CD4-positive, CD25-positive, alpha-beta regulatory T cell (primary cell): ENCODE measurements at regions not wholly inside any gene's neighbourhood (a gene's known extent, or its start where the extent isn't known, plus 50 kb on each side); places are given as distances from the start of the nearest gene placed in this dataset.

Experiments used
- ATAC-seq, 2 donors: fragments of 150-1000 bp; cut with Tn5 transposase; one replicate each; pipeline ENCODE4 v1.10.0; 2021; ENCODE audit warnings: low read depth in 2 of 2, moderate number of reproducible peaks in 2 of 2, moderate library complexity in 1 of 2
- DNase-seq, 3 donors: peaks; one replicate each; pipeline versions ENCODE4 v3.0.0 to v3.0.0-alpha.2; 2012 to 2022; ENCODE audit warnings: mixed read lengths in 1 of 3
- H3K27ac ChIP-seq: one replicate; pipeline ENCODE4 v1.7.0; 2013; ENCODE audit warnings: mild to moderate bottlenecking, low read length; ENCODE audit not compliant: insufficient read depth, poor library complexity, severe bottlenecking
- H3K27me3 ChIP-seq: one replicate; pipeline ENCODE4 v1.7.0; 2013; ENCODE audit warnings: low read length; ENCODE audit not compliant: control insufficient read depth, insufficient read depth
- H3K36me3 ChIP-seq: one replicate; pipeline ENCODE4 v1.7.0; 2013; ENCODE audit warnings: mild to moderate bottlenecking, low read length, moderate library complexity; ENCODE audit not compliant: control insufficient read depth, insufficient read depth
- H3K4me1 ChIP-seq: 2 replicates; pipeline ENCODE4 v1.7.0; 2013; ENCODE audit warnings: mild to moderate bottlenecking, low read length; ENCODE audit not compliant: insufficient read depth, control insufficient read depth, poor library complexity, severe bottlenecking
- H3K4me3 ChIP-seq: one replicate; pipeline ENCODE4 v1.7.0; 2013; ENCODE audit warnings: low read depth, mild to moderate bottlenecking, low read length, moderate library complexity
- H3K9me3 ChIP-seq, 2 experiments: 1 replicate in 1 of 2; 2 replicates in 1 of 2; pipeline ENCODE4 v1.7.0; 2013; ENCODE audit warnings: low read length in 2 of 2, mild to moderate bottlenecking in 1 of 2, moderate library complexity in 1 of 2; ENCODE audit not compliant: control insufficient read depth in 2 of 2
- H3K27ac Mint-ChIP-seq, 3 donors: one replicate each; pipeline ENCODE4 v1.8.0; 2020 to 2022; ENCODE audit warnings: mild to moderate bottlenecking in 3 of 3, mixed read lengths in 3 of 3, moderate library complexity in 2 of 3
- H3K27me3 Mint-ChIP-seq: one replicate; pipeline ENCODE4 v1.8.0; 2022; ENCODE audit warnings: mild to moderate bottlenecking, mixed read lengths
- H3K36me3 Mint-ChIP-seq: one replicate; pipeline ENCODE4 v1.8.0; 2020; ENCODE audit warnings: mixed read lengths
- H3K4me1 Mint-ChIP-seq, 4 donors: one replicate each; pipeline ENCODE4 v1.8.0; 2020 to 2022; ENCODE audit warnings: mixed read lengths in 4 of 4, mild to moderate bottlenecking in 1 of 4
- H3K4me3 Mint-ChIP-seq, 4 donors: one replicate each; pipeline ENCODE4 v1.8.0; 2020 to 2022; ENCODE audit warnings: mild to moderate bottlenecking in 4 of 4, mixed read lengths in 4 of 4, moderate library complexity in 3 of 4
- H3K9me3 Mint-ChIP-seq, 7 donors: one replicate each; pipeline ENCODE4 v1.8.0; 2020 to 2022; ENCODE audit warnings: mixed read lengths in 7 of 7, mild to moderate bottlenecking in 3 of 7, moderate library complexity in 2 of 7

DNA sequence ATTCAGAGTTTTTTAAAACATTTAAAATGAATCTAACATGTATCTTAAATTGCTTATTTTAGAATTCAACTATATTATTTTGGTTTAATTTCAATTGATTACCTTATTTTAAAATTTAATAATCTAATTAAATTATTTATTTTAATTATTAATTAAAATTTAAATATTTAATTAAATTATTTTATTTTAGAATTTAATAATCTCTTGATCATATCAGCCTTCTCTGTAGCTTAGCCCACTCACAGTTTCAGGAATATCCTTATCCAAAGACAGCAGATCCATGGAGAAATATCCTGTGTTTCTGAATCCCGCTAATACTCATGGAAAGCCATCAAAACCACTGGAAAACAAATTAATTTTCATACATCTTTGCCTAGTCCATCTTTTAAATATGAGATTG, 1669.2 kb downstream of the PCDH9 start:
- Histone ChIP-seq H3K27ac (no peak overlapping the region), H3K4me1 (no peaks in the 10 kb centered on the region), H3K36me3 (no peaks in the 10 kb centered on the region), H3K27me3 (no peaks in the 10 kb centered on the region), H3K4me3 (no peak overlapping the region), H3K9me3 (peaks cover 0 to 14% of the 10 kb centered on the region in 2 experiments)
- H3K4me1 Mint-ChIP-seq: no peaks in the 10 kb centered on the region
- no peaks in the 10 kb centered on the region for H3K27me3 Mint-ChIP-seq
- H3K9me3 Mint-ChIP-seq: peaks cover 0 to 22% (median 9%) of the 10 kb centered on the region in 7 donors
- H3K4me3 Mint-ChIP-seq: no peak overlapping the region
- ATAC-seq (no peak), DNase-seq (no peak)
- no peaks in the 10 kb centered on the region for H3K36me3 Mint-ChIP-seq
- no peak overlapping the region for H3K27ac Mint-ChIP-seq

DNA sequence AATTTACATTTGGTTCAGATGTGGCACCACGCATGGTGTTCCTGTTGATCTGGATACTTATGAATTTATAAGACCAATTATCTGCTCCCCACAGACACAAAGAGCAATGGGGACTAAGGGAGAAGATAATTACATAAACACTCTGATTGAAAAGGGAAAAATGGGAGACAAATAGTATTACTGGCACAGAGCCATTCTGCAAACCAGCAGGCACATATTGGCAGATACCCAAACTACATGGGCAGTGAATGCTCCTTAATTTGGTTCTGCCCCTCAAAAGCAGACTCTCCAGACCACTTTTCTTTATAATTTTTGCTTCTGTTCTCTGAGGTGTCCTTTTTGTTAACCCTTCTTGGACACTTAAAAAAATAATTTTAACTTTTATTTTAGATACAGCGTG, 1674.2 kb downstream of the PCDH9 start:
- H3K9me3 ChIP-seq: peaks cover 0 to 26% of the 10 kb centered on the region in 2 experiments
- Mint-ChIP-seq H3K36me3 (no peaks in the 10 kb centered on the region), H3K27me3 (no peaks in the 10 kb centered on the region), H3K4me1 (no peaks in the 10 kb centered on the region), H3K9me3 (peaks cover 0 to 30% (median 13%) of the 10 kb centered on the region in 7 donors), H3K27ac (no peak overlapping the region), H3K4me3 (no peak overlapping the region)
- DNase-seq (no peak), ATAC-seq (no peak)
- H3K36me3 ChIP-seq: no peaks in the 10 kb centered on the region
- H3K27ac ChIP-seq: no peak overlapping the region
- no peaks in the 10 kb centered on the region for H3K4me1 ChIP-seq
- no peak overlapping the region for H3K4me3 ChIP-seq
- no peaks in the 10 kb centered on the region for H3K27me3 ChIP-seq

DNA sequence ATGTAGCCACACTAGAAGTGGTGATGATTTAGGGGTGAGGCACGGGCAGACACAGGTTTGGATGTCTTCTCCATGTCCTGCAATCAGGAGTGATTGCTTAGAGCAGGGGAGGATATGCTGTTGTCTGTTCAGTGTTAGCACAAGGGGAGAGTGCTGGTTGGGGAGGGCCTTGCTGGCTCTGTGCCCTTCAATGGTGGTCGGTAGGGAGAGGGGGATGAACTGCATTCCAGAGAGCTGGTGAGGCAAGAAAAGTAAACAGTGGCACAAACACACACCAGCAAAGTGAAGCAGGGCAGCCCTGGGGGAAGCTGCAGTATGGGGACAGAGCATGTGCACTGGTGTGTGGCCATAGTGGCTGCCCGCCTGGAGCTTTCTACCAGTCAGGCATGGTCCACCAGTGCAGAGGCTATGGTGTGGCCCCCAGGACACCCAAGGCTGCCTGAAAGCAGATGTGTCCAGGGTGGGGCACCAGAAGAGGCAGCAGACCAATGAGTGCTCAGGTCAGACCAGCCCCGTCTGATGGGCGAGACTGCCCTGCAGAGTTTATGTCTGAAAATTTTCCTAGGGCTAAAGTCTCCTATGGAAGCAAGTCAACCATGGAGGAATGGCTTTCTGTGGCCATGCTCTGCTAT, 1676.9 kb downstream of the PCDH9 start:
- no peaks in the 10 kb centered on the region for H3K4me1 ChIP-seq
- H3K36me3 ChIP-seq: no peaks in the 10 kb centered on the region
- Mint-ChIP-seq H3K4me3 (no peak overlapping the region), H3K27ac (no peak overlapping the region), H3K9me3 (peaks cover 1 to 45% (median 15%) of the 10 kb centered on the region in 7 donors), H3K4me1 (no peaks in the 10 kb centered on the region), H3K36me3 (no peaks in the 10 kb centered on the region), H3K27me3 (no peaks in the 10 kb centered on the region)
- no peak for ATAC-seq
- H3K27me3 ChIP-seq: no peaks in the 10 kb centered on the region
- no peak for DNase-seq
- no peak overlapping the region for H3K27ac ChIP-seq
- peaks cover 0 to 11% of the 10 kb centered on the region in 2 experiments for H3K9me3 ChIP-seq
- H3K4me3 ChIP-seq: no peak overlapping the region

DNA sequence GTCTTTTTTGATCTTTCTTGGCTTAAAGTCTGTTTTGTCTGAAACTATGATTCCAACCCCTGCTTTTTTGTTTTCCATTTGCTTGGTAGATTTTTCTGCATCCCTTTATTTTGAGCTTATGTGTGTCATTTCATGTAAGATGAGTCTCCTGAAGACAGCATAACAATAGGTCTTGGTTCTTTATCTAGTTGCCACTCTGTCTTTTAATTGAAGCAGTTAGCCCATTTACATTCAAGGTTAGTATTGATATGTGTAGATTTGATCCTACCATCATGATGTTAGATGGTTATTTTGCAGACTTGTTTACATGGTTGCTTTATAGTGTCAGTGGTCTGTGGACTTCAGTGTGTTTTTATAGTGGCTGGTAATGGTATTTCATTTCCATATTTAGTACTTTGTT, 1678.9 kb downstream of the PCDH9 start:
- peaks cover 0 to 11% of the 10 kb centered on the region in 2 experiments for H3K9me3 ChIP-seq
- Mint-ChIP-seq H3K27me3 (no peaks in the 10 kb centered on the region), H3K4me3 (no peak overlapping the region), H3K4me1 (no peaks in the 10 kb centered on the region), H3K9me3 (peaks cover 1 to 52% (median 20%) of the 10 kb centered on the region in 7 donors), H3K36me3 (no peaks in the 10 kb centered on the region), H3K27ac (no peak overlapping the region)
- H3K27ac ChIP-seq: no peak overlapping the region
- no peaks in the 10 kb centered on the region for H3K4me1 ChIP-seq
- H3K27me3 ChIP-seq: no peaks in the 10 kb centered on the region
- ATAC-seq: no peak
- DNase-seq: no peak
- no peak overlapping the region for H3K4me3 ChIP-seq
- H3K36me3 ChIP-seq: no peaks in the 10 kb centered on the region

DNA sequence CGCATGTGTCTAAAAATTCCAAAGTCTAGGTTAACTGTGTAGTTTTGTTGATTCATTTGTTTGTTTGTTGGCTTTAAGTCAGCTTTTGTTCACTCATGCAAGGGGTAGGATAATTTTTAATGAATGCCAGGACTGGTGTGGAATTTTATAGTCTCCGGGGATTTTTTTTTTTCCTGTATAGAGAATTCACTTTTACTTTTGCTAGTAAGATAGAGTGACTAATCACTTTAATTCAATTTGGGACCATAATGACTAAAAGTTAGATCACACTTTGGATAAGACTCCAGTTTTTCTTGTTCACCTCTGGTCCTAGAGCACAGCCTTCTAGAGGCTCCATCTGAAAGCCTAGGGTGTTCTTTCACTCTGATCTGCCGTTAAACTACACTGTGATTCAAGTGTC, 1690.0 kb downstream of the PCDH9 start:
- H3K4me1 Mint-ChIP-seq: no peaks in the 10 kb centered on the region
- no peak for ATAC-seq
- H3K4me3 Mint-ChIP-seq: no peak overlapping the region

DNA sequence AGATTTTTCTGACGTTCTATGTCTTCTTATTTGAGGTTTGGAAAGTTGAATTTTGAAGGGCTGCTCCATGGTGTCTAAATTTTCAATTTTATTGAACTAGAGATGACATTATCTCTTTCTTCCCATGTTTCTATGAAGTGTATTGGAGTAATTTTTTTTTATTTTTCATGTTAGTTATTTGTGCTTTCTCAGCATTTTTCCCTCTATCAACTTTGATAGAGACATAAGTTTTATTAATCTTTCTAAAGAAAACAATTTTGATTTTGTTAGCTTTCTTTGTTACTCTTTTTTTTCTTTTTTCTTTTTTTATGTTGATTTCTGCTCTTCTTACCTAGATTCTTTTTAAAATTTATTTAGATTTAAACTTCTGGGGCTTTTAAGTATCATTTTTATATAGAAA, 1694.8 kb downstream of the PCDH9 start:
- no peak for DNase-seq
- ATAC-seq: no peak
- Histone ChIP-seq H3K27ac (no peak overlapping the region), H3K36me3 (no peaks in the 10 kb centered on the region), H3K4me1 (no peaks in the 10 kb centered on the region), H3K9me3 (no peaks in the 10 kb centered on the region), H3K27me3 (no peaks in the 10 kb centered on the region), H3K4me3 (no peak overlapping the region)
- Mint-ChIP-seq H3K27ac (no peak overlapping the region), H3K9me3 (peaks cover 2 to 15% (median 5%) of the 10 kb centered on the region in 7 donors), H3K36me3 (no peaks in the 10 kb centered on the region), H3K27me3 (no peaks in the 10 kb centered on the region), H3K4me3 (no peak overlapping the region), H3K4me1 (no peaks in the 10 kb centered on the region)

More for the DNA sequence above, 1690.0 kb downstream of the PCDH9 start:
- no peak for DNase-seq
- no peaks in the 10 kb centered on the region for H3K27me3 Mint-ChIP-seq
- H3K9me3 ChIP-seq: peaks cover 0 to 4% of the 10 kb centered on the region in 2 experiments
- H3K27me3 ChIP-seq: no peaks in the 10 kb centered on the region
- H3K4me1 ChIP-seq: no peaks in the 10 kb centered on the region
- peaks cover 0 to 27% (median 5%) of the 10 kb centered on the region in 7 donors for H3K9me3 Mint-ChIP-seq
- no peak overlapping the region for H3K4me3 ChIP-seq
- no peaks in the 10 kb centered on the region for H3K36me3 Mint-ChIP-seq
- H3K27ac Mint-ChIP-seq: no peak overlapping the region
- H3K27ac ChIP-seq: no peak overlapping the region
- H3K36me3 ChIP-seq: no peaks in the 10 kb centered on the region

DNA sequence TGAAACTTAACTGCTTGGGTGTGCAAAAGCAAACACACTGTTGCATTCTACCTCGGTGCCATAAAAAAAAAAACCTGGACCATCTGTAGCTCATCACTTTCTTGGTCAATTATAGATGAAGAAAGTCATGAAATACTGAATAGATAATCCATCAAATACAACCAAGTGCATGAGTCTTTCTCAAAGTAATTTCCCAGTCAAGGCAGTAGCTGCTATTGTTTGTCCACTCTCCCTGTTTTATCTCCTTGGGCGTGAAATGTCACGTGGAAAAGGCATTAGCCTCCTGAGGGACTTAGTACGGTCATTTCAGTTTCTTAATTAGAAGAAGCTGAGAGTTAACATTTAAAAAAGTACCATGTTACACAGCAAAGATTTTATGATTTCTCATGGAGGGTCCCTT, 1697.9 kb downstream of the PCDH9 start:
- H3K27me3 ChIP-seq: no peaks in the 10 kb centered on the region
- Mint-ChIP-seq H3K27ac (no peak overlapping the region), H3K9me3 (peaks cover 4 to 16% (median 6%) of the 10 kb centered on the region in 7 donors), H3K36me3 (no peaks in the 10 kb centered on the region), H3K27me3 (no peaks in the 10 kb centered on the region), H3K4me1 (no peaks in the 10 kb centered on the region), H3K4me3 (no peak overlapping the region)
- no peaks in the 10 kb centered on the region for H3K4me1 ChIP-seq
- DNase-seq: no peak
- no peak overlapping the region for H3K4me3 ChIP-seq
- no peak overlapping the region for H3K27ac ChIP-seq
- no peaks in the 10 kb centered on the region for H3K36me3 ChIP-seq
- ATAC-seq: no peak
- H3K9me3 ChIP-seq: peaks cover 4 to 14% of the 10 kb centered on the region in 2 experiments

DNA sequence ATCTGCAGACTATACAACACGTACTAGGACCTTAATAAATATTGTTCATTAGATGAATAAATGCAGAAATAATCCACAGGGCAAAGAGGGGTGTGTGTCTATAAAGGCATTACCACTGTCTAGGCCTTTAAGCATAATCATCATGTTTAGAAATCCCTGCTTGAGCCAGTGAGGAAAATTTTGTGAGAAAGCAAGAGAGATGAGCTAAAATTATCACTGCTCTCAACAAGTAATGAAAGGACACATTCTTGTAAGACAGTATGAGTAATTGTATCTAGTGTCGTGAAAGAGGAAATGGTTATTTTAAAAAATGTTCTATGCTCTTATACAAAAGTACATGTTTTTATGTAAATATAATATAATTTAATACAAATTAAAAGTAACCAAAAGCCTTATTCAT, 1699.4 kb downstream of the PCDH9 start:
- H3K4me3 Mint-ChIP-seq: no peak overlapping the region
- Histone ChIP-seq H3K27ac (no peak overlapping the region), H3K27me3 (no peaks in the 10 kb centered on the region), H3K36me3 (no peaks in the 10 kb centered on the region), H3K4me1 (no peaks in the 10 kb centered on the region), H3K4me3 (no peak overlapping the region), H3K9me3 (peaks cover 4 to 18% of the 10 kb centered on the region in 2 experiments)
- DNase-seq (no peak), ATAC-seq (no peak)
- H3K36me3 Mint-ChIP-seq: no peaks in the 10 kb centered on the region
- H3K4me1 Mint-ChIP-seq: peaks cover 0 to 1% (median 0%) of the 10 kb centered on the region in 4 donors
- no peak overlapping the region for H3K27ac Mint-ChIP-seq
- H3K27me3 Mint-ChIP-seq: no peaks in the 10 kb centered on the region
- H3K9me3 Mint-ChIP-seq: peaks cover 4 to 20% (median 6%) of the 10 kb centered on the region in 7 donors
